ENCODE measurements at regions not wholly inside any gene's neighbourhood (a gene's known extent, or its start where the extent isn't known, plus 50 kb on each side); places are given as distances from the start of the nearest gene placed in this dataset.
"Not testable (repeated sequence)": the region's sequence is repeated elsewhere in the genome, so short reads cannot be mapped to it uniquely, and the experiment has no call there.

GRCh38 chr2:16058747-16059358 lies 118.5 kb downstream of the MYCN start:
- no peak for DNase-seq

GRCh38 chr2:16058256-16058655 lies 117.9 kb downstream of the MYCN start:
- DNase-seq = no peak

GRCh38 chr2:16057661-16058060 lies 117.3 kb downstream of the MYCN start:
- DNase-seq = no peak

GRCh38 chr2:16055848-16056580 lies 115.7 kb downstream of the MYCN start:
- DNase-seq = no peak

GRCh38 chr2:16053437-16054257 lies 113.3 kb downstream of the MYCN start:
- DNase-seq = no peak

GRCh38 chr2:16052571-16053052 lies 112.3 kb downstream of the MYCN start:
- DNase-seq = not testable (repeated sequence)

- no peak for DNase-seq
These were observed 111.7 kb downstream of the MYCN start for GRCh38 chr2:16051841-16052564.

GRCh38 chr2:16050908-16051489 lies 110.6 kb downstream of the MYCN start:
- no peak for DNase-seq

- no peak for DNase-seq
These were observed 110.0 kb downstream of the MYCN start for GRCh38 chr2:16050261-16050907.

GRCh38 chr2:16049406-16049805 lies 109.1 kb downstream of the MYCN start:
- DNase-seq = no peak

- no peak for DNase-seq
These were observed 108.1 kb downstream of the MYCN start for GRCh38 chr2:16048466-16048865.

GRCh38 chr2:16047701-16048100 lies 107.4 kb downstream of the MYCN start:
- no peak for DNase-seq

- no peak for DNase-seq
These were observed 106.3 kb downstream of the MYCN start for GRCh38 chr2:16046649-16047048.

- no peak for DNase-seq
These were observed 105.5 kb downstream of the MYCN start for GRCh38 chr2:16045653-16046352.

- no peak for DNase-seq
These were observed 104.7 kb downstream of the MYCN start for GRCh38 chr2:16044946-16045456.

GRCh38 chr2:16043627-16044026 lies 103.3 kb downstream of the MYCN start:
- no peak for DNase-seq

GRCh38 chr2:16043192-16043591 lies 102.8 kb downstream of the MYCN start:
- DNase-seq = no peak

GRCh38 chr2:16042201-16042700 lies 101.9 kb downstream of the MYCN start:
- no peak for DNase-seq

GRCh38 chr2:16040271-16041010 lies 100.1 kb downstream of the MYCN start:
- DNase-seq = no peak

GRCh38 chr2:16039823-16040222 lies 99.5 kb downstream of the MYCN start:
- no peak for DNase-seq

Measured in activated CD4-positive, alpha-beta T cell treated with anti-CD3 and anti-CD28 coated beads for 4 hours (primary cell).